ENCODE measurements at regions not wholly inside any gene's neighbourhood (a gene's known extent, or its start where the extent isn't known, plus 50 kb on each side); places are given as distances from the start of the nearest gene placed in this dataset.

GRCh38 chr6:14339711-14340584, 222.4 kb downstream of the CD83 start:
- no peak for DNase-seq (ENCODE audit: low spot score)
- Histone ChIP-seq H3K4me3 (no peak overlapping the region), H3K4me1 (ENCODE audit: insufficient read depth) (no peaks in the 10 kb centered on the region), H3K27me3 (no peaks in the 10 kb centered on the region), H3K9me2 (replicated peaks; ENCODE audit: insufficient read depth) (no peaks in the 10 kb centered on the region), H3K9me3 (ENCODE audit: low read depth) (no peaks in the 10 kb centered on the region), H3K27ac (no peak overlapping the region), H2AFZ (no peak overlapping the region), H3K79me2 (no peaks in the 10 kb centered on the region), H4K20me1 (ENCODE audit: insufficient read depth, poor library complexity, severe bottlenecking) (no peaks in the 10 kb centered on the region), H3K36me3 (replicated peaks; ENCODE audit: insufficient read depth, low read depth) (no peaks in the 10 kb centered on the region), H3K4me2 (no peak overlapping the region)
- WGBS (ENCODE audit: low lambda C conversion rate, missing lambda C conversion rate), result 92% methylated on average over 4 of the region's 4 CpGs
- TF ChIP-seq EZH2 (IDR thresholded peaks at IDR 0.05; ENCODE audit: borderline replicate concordance) (no peak), CTCF (IDR thresholded peaks at IDR 0.05; ENCODE audit: poor library complexity) (no peak), EZH2phosphoT487 (IDR thresholded peaks at IDR 0.05; ENCODE audit: low read depth, severe bottlenecking, unreplicated experiment) (no peak)

DNA sequence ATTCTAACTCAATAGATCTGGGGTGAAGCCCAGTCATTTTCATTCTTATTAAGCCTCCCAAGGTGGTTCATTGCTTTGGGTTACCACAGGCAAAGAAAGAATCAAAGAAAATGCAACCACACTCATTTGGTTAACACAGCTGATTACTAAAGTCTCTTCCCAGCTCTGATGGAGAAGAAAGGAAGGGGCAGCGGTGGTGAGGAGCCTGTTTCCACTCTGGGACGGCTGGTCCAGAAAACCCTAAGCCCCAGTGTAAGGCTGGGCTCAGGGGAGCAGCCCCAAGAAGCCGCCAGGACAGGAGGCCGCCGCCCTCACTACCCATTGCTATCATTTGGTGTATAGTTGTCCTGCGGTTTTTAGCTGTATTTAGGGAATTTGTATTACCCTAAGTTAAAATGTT, 226.9 kb downstream of the CD83 start:
- Histone ChIP-seq H3K4me3 (no peak overlapping the region), H3K36me3 (replicated peaks; ENCODE audit: insufficient read depth, low read depth) (no peaks in the 10 kb centered on the region), H3K9me2 (replicated peaks; ENCODE audit: insufficient read depth) (no peaks in the 10 kb centered on the region), H3K27ac (no peak overlapping the region), H3K4me2 (no peak overlapping the region), H3K4me1 (ENCODE audit: insufficient read depth) (no peaks in the 10 kb centered on the region), H2AFZ (no peak overlapping the region), H3K9me3 (ENCODE audit: low read depth) (no peaks in the 10 kb centered on the region), H3K79me2 (no peaks in the 10 kb centered on the region), H4K20me1 (ENCODE audit: insufficient read depth, poor library complexity, severe bottlenecking) (no peaks in the 10 kb centered on the region), H3K27me3 (no peaks in the 10 kb centered on the region)
- no peak for DNase-seq (ENCODE audit: low spot score)
- TF ChIP-seq CTCF (IDR thresholded peaks at IDR 0.05; ENCODE audit: poor library complexity) (no peak), EZH2 (IDR thresholded peaks at IDR 0.05; ENCODE audit: borderline replicate concordance) (no peak), EZH2phosphoT487 (IDR thresholded peaks at IDR 0.05; ENCODE audit: low read depth, severe bottlenecking, unreplicated experiment) (no peak)
- 91% methylated on average over 6 of the region's 6 CpGs for WGBS (ENCODE audit: low lambda C conversion rate, missing lambda C conversion rate)

DNA sequence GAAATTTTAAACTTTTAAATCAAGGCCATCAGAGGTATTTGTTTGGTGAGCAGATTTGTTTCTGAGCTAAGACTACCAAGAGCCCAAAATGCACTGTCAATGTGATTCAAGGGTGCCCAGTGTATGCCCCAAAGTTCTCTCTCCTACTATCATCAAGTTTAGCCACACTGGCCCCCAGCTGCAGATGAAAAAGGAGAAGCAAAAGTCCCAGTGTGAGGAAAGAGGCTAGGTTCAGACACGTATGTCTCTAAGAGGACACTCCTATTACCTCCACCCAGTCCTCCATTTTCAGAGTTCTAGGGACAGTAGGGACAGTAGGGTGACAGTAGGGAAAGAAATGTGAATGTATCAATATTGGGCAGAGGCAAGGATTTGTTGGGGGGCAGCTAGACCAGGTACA, 230.8 kb downstream of the CD83 start:
- no peaks in the 10 kb centered on the region for H3K36me3 ChIP-seq (replicated peaks; ENCODE audit: insufficient read depth, low read depth)
- no peak overlapping the region for H2AFZ ChIP-seq
- 96% methylated on average over 1 of the region's 1 CpG for WGBS (ENCODE audit: low lambda C conversion rate, missing lambda C conversion rate)
- H3K9me3 ChIP-seq (ENCODE audit: low read depth), result no peaks in the 10 kb centered on the region
- H3K27me3 ChIP-seq, result no peaks in the 10 kb centered on the region
- no peaks in the 10 kb centered on the region for H3K4me1 ChIP-seq (ENCODE audit: insufficient read depth)
- no peak overlapping the region for H3K4me2 ChIP-seq
- H3K79me2 ChIP-seq, result no peaks in the 10 kb centered on the region
- no peak overlapping the region for H3K4me3 ChIP-seq
- DNase-seq (ENCODE audit: low spot score), result no peak
- TF ChIP-seq EZH2 (IDR thresholded peaks at IDR 0.05; ENCODE audit: borderline replicate concordance) (no peak), CTCF (IDR thresholded peaks at IDR 0.05; ENCODE audit: poor library complexity) (no peak), EZH2phosphoT487 (IDR thresholded peaks at IDR 0.05; ENCODE audit: low read depth, severe bottlenecking, unreplicated experiment) (no peak)
- no peaks in the 10 kb centered on the region for H4K20me1 ChIP-seq (ENCODE audit: insufficient read depth, poor library complexity, severe bottlenecking)
- H3K27ac ChIP-seq, result no peak overlapping the region
- no peaks in the 10 kb centered on the region for H3K9me2 ChIP-seq (replicated peaks; ENCODE audit: insufficient read depth)
